ENCODE measurements at regions not wholly inside any gene's neighbourhood (a gene's known extent, or its start where the extent isn't known, plus 50 kb on each side); places are given as distances from the start of the nearest gene placed in this dataset.
A peak's percentile ranks its signal among the peaks of the same experiment; 100 is the strongest.

GRCh38 chr3:9301091-9301490, 51.6 kb upstream of the SRGAP3 start:
- DNase-seq = no peak

- no peak for DNase-seq
Observed at GRCh38 chr3:9301798-9302197, 52.4 kb upstream of the SRGAP3 start.

- peak; percentile 74 for DNase-seq
Observed at GRCh38 chr3:9302425-9303181, 53.2 kb upstream of the SRGAP3 start.

- DNase-seq = no peak
Observed at GRCh38 chr3:9308298-9308990, 54.4 kb upstream of the THUMPD3 start.

GRCh38 chr3:9310043-9310442, 52.8 kb upstream of the THUMPD3 start:
- no peak for DNase-seq

- DNase-seq = no peak
Observed at GRCh38 chr3:9311228-9311627, 51.6 kb upstream of the THUMPD3 start.

All from activated gamma-delta T cell treated with Interleukin-2 at 50 U/mL for 16 hours (primary cell).